ENCODE measurements at regions not wholly inside any gene's neighbourhood (a gene's known extent, or its start where the extent isn't known, plus 50 kb on each side); places are given as distances from the start of the nearest gene placed in this dataset.

GRCh38 chr1:233465745-233466343 lies 138.3 kb downstream of the MAP3K21 start:
- TF ChIP-seq CTCF (IDR thresholded peaks at IDR 0.05) (no peak), POLR2A (IDR thresholded peaks at IDR 0.05) (no peak), POLR2AphosphoS5 (IDR thresholded peaks at IDR 0.05) (no peak)
